ENCODE measurements at regions not wholly inside any gene's neighbourhood (a gene's known extent, or its start where the extent isn't known, plus 50 kb on each side); places are given as distances from the start of the nearest gene placed in this dataset.
"Not testable (repeated sequence)": the region's sequence is repeated elsewhere in the genome, so short reads cannot be mapped to it uniquely, and the experiment has no call there.

DNA sequence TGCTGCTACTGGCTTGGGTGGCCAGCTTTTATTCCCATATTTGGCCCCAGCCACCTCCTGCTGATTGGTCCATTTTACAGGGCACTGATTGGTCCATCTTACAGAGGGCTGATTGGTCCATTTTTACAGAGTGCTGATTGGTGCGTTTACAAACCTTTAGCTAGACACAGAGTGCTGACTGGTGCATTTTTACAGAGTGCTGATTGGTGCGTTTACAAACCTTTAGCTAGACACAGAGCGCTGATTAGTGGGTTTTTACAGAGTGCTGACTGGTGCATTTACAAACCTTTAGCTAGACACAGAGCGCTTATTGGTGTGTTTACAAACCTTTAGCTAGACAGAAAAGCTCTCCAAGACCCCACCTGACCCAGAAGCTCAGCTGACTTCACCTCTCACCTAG is 126.3 kb downstream of the POSTN start:
- not testable (repeated sequence) for H3K36me3 Mint-ChIP-seq (ENCODE audit: low read depth); H4K20me1 ChIP-seq (replicated peaks; ENCODE audit: insufficient read depth); H3F3A ChIP-seq (replicated peaks; ENCODE audit: low read depth); H3K9me3 Mint-ChIP-seq; H3K4me3 Mint-ChIP-seq; H3K79me2 ChIP-seq (replicated peaks; ENCODE audit: insufficient read depth); DNase-seq (ENCODE audit: low spot score); ATAC-seq; H3K4me3 ChIP-seq; H3K27ac Mint-ChIP-seq; H3K27ac ChIP-seq (ENCODE audit: low read depth); H3K4me1 ChIP-seq (ENCODE audit: insufficient read depth); H2AFZ ChIP-seq; H3K27me3 ChIP-seq (ENCODE audit: insufficient read depth); H3K27me3 Mint-ChIP-seq (ENCODE audit: insufficient read depth, low read depth, poor library complexity); H3K9me2 ChIP-seq (ENCODE audit: insufficient read depth); H3K4me2 ChIP-seq; H3K36me3 ChIP-seq (ENCODE audit: insufficient read depth)
- peaks cover 10% of the 10 kb centered on the region for H3K4me1 Mint-ChIP-seq

DNA sequence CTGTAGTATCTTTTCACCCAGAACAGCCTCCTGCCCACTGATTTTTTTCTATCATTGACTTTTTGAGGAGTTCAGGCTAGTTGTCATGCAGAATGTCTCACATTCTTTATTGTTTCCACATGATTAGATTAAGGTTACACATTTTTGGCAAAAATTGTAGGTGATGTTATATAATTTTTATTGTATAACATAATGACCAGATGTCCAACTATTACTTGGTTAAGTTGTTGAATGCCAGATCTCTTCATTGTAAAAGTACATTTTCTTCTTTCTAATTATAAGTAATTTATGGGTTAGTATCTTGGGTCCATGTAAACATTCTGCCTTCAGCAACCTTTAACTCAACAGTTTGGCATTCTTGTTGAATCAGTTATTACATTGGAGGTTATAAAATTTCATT is 138.4 kb downstream of the POSTN start:
- ATAC-seq (no peak), DNase-seq (ENCODE audit: low spot score) (no peak)
- H3K36me3 ChIP-seq (ENCODE audit: insufficient read depth) = no peaks in the 10 kb centered on the region
- no peaks in the 10 kb centered on the region for H4K20me1 ChIP-seq (replicated peaks; ENCODE audit: insufficient read depth)
- no peak for TF ChIP-seq NANOG (IDR thresholded peaks at IDR 0.05; ENCODE audit: borderline replicate concordance)
- no peak for TF ChIP-seq ZNF462 (CRISPR knock-in tag; IDR thresholded peaks at IDR 0.05)
- no peak for TF ChIP-seq EZH2 (IDR thresholded peaks at IDR 0.05; ENCODE audit: low read depth, unreplicated experiment)
- TF ChIP-seq EZH2phosphoT487 (IDR thresholded peaks at IDR 0.05; ENCODE audit: unreplicated experiment) = no peak
- no peak for TF ChIP-seq JUNB (IDR thresholded peaks at IDR 0.05; ENCODE audit: unreplicated experiment)
- no peak for TF ChIP-seq STAT1 (IDR thresholded peaks at IDR 0.05; ENCODE audit: unreplicated experiment)
- H3K4me2 ChIP-seq = no peak overlapping the region
- no peaks in the 10 kb centered on the region for H3F3A ChIP-seq (replicated peaks; ENCODE audit: low read depth)
- Mint-ChIP-seq H3K27ac (no peak overlapping the region), H3K36me3 (ENCODE audit: low read depth) (no peaks in the 10 kb centered on the region), H3K9me3 (peaks cover under 1% of the 10 kb centered on the region; the same call in 1 of the 3 replicates), H3K27me3 (ENCODE audit: insufficient read depth, low read depth, poor library complexity) (peaks cover 2% of the 10 kb centered on the region), H3K4me3 (no peak overlapping the region), H3K4me1 (no peaks in the 10 kb centered on the region)
- no peak overlapping the region for H2AFZ ChIP-seq
- no peaks in the 10 kb centered on the region; the same call in 1 of the 2 replicates for H3K9me2 ChIP-seq (ENCODE audit: insufficient read depth)
- H3K27me3 ChIP-seq (ENCODE audit: insufficient read depth) = no peaks in the 10 kb centered on the region
- H3K4me1 ChIP-seq (ENCODE audit: insufficient read depth) = no peaks in the 10 kb centered on the region
- no peak overlapping the region for H3K4me3 ChIP-seq
- no peaks in the 10 kb centered on the region for H3K79me2 ChIP-seq (replicated peaks; ENCODE audit: insufficient read depth)
- H3K27ac ChIP-seq (ENCODE audit: low read depth) = no peak overlapping the region

Data from GM23338 (cell line).